GM21737 (cell line): ENCODE measurements at regions not wholly inside any gene's neighbourhood (a gene's known extent, or its start where the extent isn't known, plus 50 kb on each side); places are given as distances from the start of the nearest gene placed in this dataset.
A peak's percentile ranks its signal among the peaks of the same experiment; 100 is the strongest.

Experiments used
- ATAC-seq: cut with Tn5 transposase; IDR thresholded peaks from one replicate; pipeline ENCODE4 v1.9.1; 2021; ENCODE audit warnings: mild to moderate bottlenecking, moderate library complexity; ENCODE audit not compliant: unreplicated experiment

- ATAC-seq: no peak
These were observed 190.9 kb upstream of the IL12A start for GRCh38 chr3:159797771-159798170.

- no peak for ATAC-seq
These were observed 189.7 kb upstream of the IL12A start for GRCh38 chr3:159798951-159799350.

- no peak for ATAC-seq
These were observed 188.0 kb upstream of the IL12A start for GRCh38 chr3:159800434-159801155.

- no peak for ATAC-seq
These were observed 185.8 kb upstream of the IL12A start for GRCh38 chr3:159802864-159803263.

GRCh38 chr3:159803459-159803858 is 185.2 kb upstream of the IL12A start:
- ATAC-seq: no peak

- ATAC-seq: peak; percentile 92
These were observed 183.8 kb upstream of the IL12A start for GRCh38 chr3:159804726-159805410.

GRCh38 chr3:159805411-159805772 is 183.2 kb upstream of the IL12A start:
- ATAC-seq: no peak

- no peak for ATAC-seq
These were observed 182.2 kb upstream of the IL12A start for GRCh38 chr3:159806412-159806811.

- no peak for ATAC-seq
These were observed 181.2 kb upstream of the IL12A start for GRCh38 chr3:159807137-159808040.

- ATAC-seq: no peak
These were observed 174.7 kb upstream of the IL12A start for GRCh38 chr3:159813822-159814531.

GRCh38 chr3:159816512-159816911 is 172.1 kb upstream of the IL12A start:
- no peak for ATAC-seq

GRCh38 chr3:159817126-159817525 is 171.5 kb upstream of the IL12A start:
- no peak for ATAC-seq

- no peak for ATAC-seq
These were observed 171.1 kb upstream of the IL12A start for GRCh38 chr3:159817571-159817970.

GRCh38 chr3:159818399-159818798 is 170.2 kb upstream of the IL12A start:
- no peak for ATAC-seq

GRCh38 chr3:159818997-159819500 is 169.6 kb upstream of the IL12A start:
- ATAC-seq: no peak

- ATAC-seq: no peak
These were observed 169.0 kb upstream of the IL12A start for GRCh38 chr3:159819676-159820075.

GRCh38 chr3:159821110-159821509 is 167.5 kb upstream of the IL12A start:
- no peak for ATAC-seq

- no peak for ATAC-seq
These were observed 166.9 kb upstream of the IL12A start for GRCh38 chr3:159821736-159822135.

- no peak for ATAC-seq
These were observed 164.9 kb upstream of the IL12A start for GRCh38 chr3:159823780-159824179.

GRCh38 chr3:159824333-159824732 is 164.3 kb upstream of the IL12A start:
- no peak for ATAC-seq
